Myocyte (in vitro differentiated cells): ENCODE measurements at regions not wholly inside any gene's neighbourhood (a gene's known extent, or its start where the extent isn't known, plus 50 kb on each side); places are given as distances from the start of the nearest gene placed in this dataset.
"Not testable (repeated sequence)": the region's sequence is repeated elsewhere in the genome, so short reads cannot be mapped to it uniquely, and the experiment has no call there.

Experiments
- DNase-seq: peaks from one replicate; pipeline ENCODE4 v3.0.0-alpha.2; 2012; ENCODE audit warnings: low read depth

GRCh38 chr9:94472806-94473360 is 82.0 kb upstream of the PCAT7 start:
- DNase-seq: no peak

GRCh38 chr9:94478755-94479730 is 75.8 kb upstream of the PCAT7 start:
- DNase-seq: peak; percentile 30

- DNase-seq: no peak
These were observed 75.1 kb upstream of the PCAT7 start for GRCh38 chr9:94479757-94480156.

- DNase-seq: no peak
These were observed 74.7 kb upstream of the PCAT7 start for GRCh38 chr9:94480205-94480604.

- no peak for DNase-seq
These were observed 72.8 kb upstream of the PCAT7 start for GRCh38 chr9:94482110-94482509.

- peak; percentile 38 for DNase-seq
These were observed 64.4 kb upstream of the PCAT7 start for GRCh38 chr9:94490465-94490864.

- not testable (repeated sequence) for DNase-seq
These were observed 62.8 kb upstream of the PCAT7 start for GRCh38 chr9:94492125-94492524.

GRCh38 chr9:94498801-94499453 is 56.0 kb upstream of the PCAT7 start:
- no peak for DNase-seq

- DNase-seq: no peak
These were observed 50.5 kb upstream of the PCAT7 start for GRCh38 chr9:94504358-94504757.
